ENCODE measurements at regions not wholly inside any gene's neighbourhood (a gene's known extent, or its start where the extent isn't known, plus 50 kb on each side); places are given as distances from the start of the nearest gene placed in this dataset.

- no peak overlapping the region for H3K27ac ChIP-seq (ENCODE audit: low read depth, low read length)
- H3K4me3 ChIP-seq (ENCODE audit: low read length in 3 of 3): no peak overlapping the region
- no peaks in the 10 kb centered on the region for H3K4me1 ChIP-seq (ENCODE audit: control insufficient read depth in 3 of 3, insufficient read depth in 3 of 3, low read length in 3 of 3)
- peaks cover 0 to 3% (median 0%) of the 10 kb centered on the region in 3 donors for H3K27me3 ChIP-seq (ENCODE audit: control insufficient read depth in 3 of 3, insufficient read depth in 3 of 3, low read length in 3 of 3)
- no peaks in the 10 kb centered on the region for H3K36me3 ChIP-seq (ENCODE audit: control insufficient read depth in 3 of 3, insufficient read depth in 3 of 3, low read length in 3 of 3)
- H3K9me3 ChIP-seq (ENCODE audit: control insufficient read depth in 3 of 3, low read length in 3 of 3): no peaks in the 10 kb centered on the region
- no peak overlapping the region for H3K9ac ChIP-seq (ENCODE audit: low read depth in 1 of 3, low read length in 3 of 3)
These were observed 249.8 kb downstream of the VRK1 start for GRCh38 chr14:97046967-97047366.

DNA sequence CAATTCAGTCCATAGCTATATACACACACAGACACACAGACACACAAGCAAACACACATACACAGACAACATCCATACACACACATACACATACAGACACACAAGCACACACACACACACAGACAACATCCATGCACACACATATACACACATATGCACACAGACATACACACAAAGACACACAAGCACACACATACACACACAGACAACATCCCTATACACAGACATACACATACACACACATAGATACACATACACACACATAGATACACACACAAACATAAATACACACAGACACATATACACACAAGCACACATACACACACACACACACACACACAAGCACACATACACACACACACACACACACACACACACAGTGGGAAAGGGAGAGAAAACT lies 254.8 kb downstream of the VRK1 start:
- peaks cover 0 to 2% (median 0%) of the 10 kb centered on the region in 3 donors for H3K9me3 ChIP-seq (ENCODE audit: control insufficient read depth in 3 of 3, low read length in 3 of 3)
- no peak overlapping the region for H3K4me3 ChIP-seq (ENCODE audit: low read length in 3 of 3)
- H3K27ac ChIP-seq (ENCODE audit: low read depth, low read length): no peak overlapping the region

DNA sequence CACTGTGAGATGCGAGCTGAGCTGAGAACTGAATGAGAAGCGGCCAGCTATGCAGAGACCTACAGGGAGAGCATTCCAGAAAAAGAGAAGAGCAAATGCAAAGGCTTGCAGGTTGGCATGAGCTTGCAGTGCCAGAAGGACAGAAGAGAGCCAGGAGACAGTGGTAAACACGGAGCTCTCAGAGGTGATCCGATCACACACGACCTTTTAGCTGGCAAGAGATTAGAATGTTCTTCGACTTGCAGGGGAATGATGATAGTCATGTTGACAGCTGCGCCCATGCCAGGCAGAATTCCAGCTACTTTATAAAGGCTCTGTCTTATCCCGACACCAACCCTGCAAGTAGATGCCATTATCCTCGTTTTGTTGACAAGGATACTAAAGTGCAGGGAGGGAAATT lies 256.8 kb downstream of the VRK1 start:
- Histone ChIP-seq H3K9me3 (ENCODE audit: control insufficient read depth in 3 of 3, low read length in 3 of 3) (peaks cover 0 to 2% (median 0%) of the 10 kb centered on the region in 3 donors), H3K4me1 (ENCODE audit: control insufficient read depth in 3 of 3, insufficient read depth in 3 of 3, low read length in 3 of 3) (no peaks in the 10 kb centered on the region), H3K27ac (ENCODE audit: low read depth, low read length) (no peak overlapping the region), H3K36me3 (ENCODE audit: control insufficient read depth in 3 of 3, insufficient read depth in 3 of 3, low read length in 3 of 3) (no peaks in the 10 kb centered on the region), H3K27me3 (ENCODE audit: control insufficient read depth in 3 of 3, insufficient read depth in 3 of 3, low read length in 3 of 3) (peaks cover 0 to 7% (median 6%) of the 10 kb centered on the region in 3 donors), H3K4me3 (ENCODE audit: low read length in 3 of 3) (no peak overlapping the region), H3K9ac (ENCODE audit: low read depth in 1 of 3, low read length in 3 of 3) (no peak overlapping the region)

More for the DNA sequence above, 254.8 kb downstream of the VRK1 start:
- H3K9ac ChIP-seq (ENCODE audit: low read depth in 1 of 3, low read length in 3 of 3): no peak overlapping the region
- no peaks in the 10 kb centered on the region for H3K4me1 ChIP-seq (ENCODE audit: control insufficient read depth in 3 of 3, insufficient read depth in 3 of 3, low read length in 3 of 3)
- H3K36me3 ChIP-seq (ENCODE audit: control insufficient read depth in 3 of 3, insufficient read depth in 3 of 3, low read length in 3 of 3): no peaks in the 10 kb centered on the region
- H3K27me3 ChIP-seq (ENCODE audit: control insufficient read depth in 3 of 3, insufficient read depth in 3 of 3, low read length in 3 of 3): peaks cover 0 to 7% (median under 1%) of the 10 kb centered on the region in 3 donors

- peaks cover 0 to 6% (median 4%) of the 10 kb centered on the region in 3 donors for H3K27me3 ChIP-seq (ENCODE audit: control insufficient read depth in 3 of 3, insufficient read depth in 3 of 3, low read length in 3 of 3)
- H3K9me3 ChIP-seq (ENCODE audit: control insufficient read depth in 3 of 3, low read length in 3 of 3): peaks cover 0 to 2% (median 0%) of the 10 kb centered on the region in 3 donors
- no peaks in the 10 kb centered on the region for H3K4me1 ChIP-seq (ENCODE audit: control insufficient read depth in 3 of 3, insufficient read depth in 3 of 3, low read length in 3 of 3)
- no peak overlapping the region for H3K4me3 ChIP-seq (ENCODE audit: low read length in 3 of 3)
- no peaks in the 10 kb centered on the region for H3K36me3 ChIP-seq (ENCODE audit: control insufficient read depth in 3 of 3, insufficient read depth in 3 of 3, low read length in 3 of 3)
- no peak overlapping the region for H3K27ac ChIP-seq (ENCODE audit: low read depth, low read length)
- no peak overlapping the region for H3K9ac ChIP-seq (ENCODE audit: low read depth in 1 of 3, low read length in 3 of 3)
These were observed 258.2 kb downstream of the VRK1 start for GRCh38 chr14:97055355-97055754.

DNA sequence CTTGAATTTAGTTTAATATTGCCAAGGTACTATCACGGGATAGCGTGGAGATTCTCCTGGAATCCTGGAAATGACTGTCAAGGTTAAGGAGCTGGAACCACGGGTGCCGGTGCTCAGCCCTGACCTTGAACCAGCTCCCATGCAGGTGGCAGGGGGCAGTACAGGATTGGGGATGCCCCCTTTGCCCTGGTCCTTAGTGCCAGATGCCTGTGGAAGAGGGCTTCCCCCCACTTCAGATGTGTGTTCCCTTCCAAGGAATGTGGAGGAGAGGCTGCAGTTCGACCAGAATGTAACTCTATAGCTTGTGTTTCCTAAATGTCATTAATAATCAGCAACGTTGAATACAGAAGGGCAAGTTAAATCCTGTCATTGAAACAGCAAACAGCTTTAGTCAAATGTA lies 258.9 kb downstream of the VRK1 start:
- H3K27me3 ChIP-seq (ENCODE audit: control insufficient read depth in 3 of 3, insufficient read depth in 3 of 3, low read length in 3 of 3): peaks cover 0 to 6% (median 4%) of the 10 kb centered on the region in 3 donors
- H3K9ac ChIP-seq (ENCODE audit: low read depth in 1 of 3, low read length in 3 of 3): no peak overlapping the region
- H3K4me1 ChIP-seq (ENCODE audit: control insufficient read depth in 3 of 3, insufficient read depth in 3 of 3, low read length in 3 of 3): no peaks in the 10 kb centered on the region
- H3K9me3 ChIP-seq (ENCODE audit: control insufficient read depth in 3 of 3, low read length in 3 of 3): peaks cover 0 to 2% (median 0%) of the 10 kb centered on the region in 3 donors
- H3K27ac ChIP-seq (ENCODE audit: low read depth, low read length): no peak overlapping the region
- H3K4me3 ChIP-seq (ENCODE audit: low read length in 3 of 3): no peak overlapping the region
- no peaks in the 10 kb centered on the region for H3K36me3 ChIP-seq (ENCODE audit: control insufficient read depth in 3 of 3, insufficient read depth in 3 of 3, low read length in 3 of 3)

GRCh38 chr14:97057238-97058073 lies 260.3 kb downstream of the VRK1 start:
- H3K4me1 ChIP-seq (ENCODE audit: control insufficient read depth in 3 of 3, insufficient read depth in 3 of 3, low read length in 3 of 3): no peaks in the 10 kb centered on the region
- no peaks in the 10 kb centered on the region for H3K36me3 ChIP-seq (ENCODE audit: control insufficient read depth in 3 of 3, insufficient read depth in 3 of 3, low read length in 3 of 3)
- H3K9me3 ChIP-seq (ENCODE audit: control insufficient read depth in 3 of 3, low read length in 3 of 3): peaks cover 0 to 2% (median 0%) of the 10 kb centered on the region in 3 donors
- H3K4me3 ChIP-seq (ENCODE audit: low read length in 3 of 3): no peak overlapping the region
- no peak overlapping the region for H3K27ac ChIP-seq (ENCODE audit: low read depth, low read length)
- peaks cover 0 to 6% (median 4%) of the 10 kb centered on the region in 3 donors for H3K27me3 ChIP-seq (ENCODE audit: control insufficient read depth in 3 of 3, insufficient read depth in 3 of 3, low read length in 3 of 3)
- H3K9ac ChIP-seq (ENCODE audit: low read depth in 1 of 3, low read length in 3 of 3): no peak overlapping the region

DNA sequence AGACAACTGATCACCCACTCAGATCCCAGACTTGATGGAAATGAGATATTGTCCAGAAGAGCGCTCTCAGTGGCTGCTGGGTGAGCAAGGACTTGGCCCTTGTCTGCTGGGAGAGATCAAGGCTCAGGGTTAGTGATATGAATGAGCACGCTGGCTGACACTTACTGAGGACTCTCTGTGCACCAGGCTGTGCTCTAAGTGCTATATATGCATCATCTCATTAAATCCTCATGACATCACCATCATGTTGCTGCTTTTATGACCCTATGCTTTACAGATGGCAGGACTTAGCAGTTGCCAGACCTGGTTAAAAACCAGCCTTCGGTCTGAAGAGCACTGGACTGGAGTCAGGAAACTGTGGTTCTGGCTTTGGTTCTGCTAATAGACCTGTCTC lies 260.9 kb downstream of the VRK1 start:
- Histone ChIP-seq H3K36me3 (ENCODE audit: control insufficient read depth in 3 of 3, insufficient read depth in 3 of 3, low read length in 3 of 3) (no peaks in the 10 kb centered on the region), H3K9ac (ENCODE audit: low read depth in 1 of 3, low read length in 3 of 3) (no peak overlapping the region), H3K27ac (ENCODE audit: low read depth, low read length) (no peak overlapping the region), H3K9me3 (ENCODE audit: control insufficient read depth in 3 of 3, low read length in 3 of 3) (peaks cover 0 to 2% (median 0%) of the 10 kb centered on the region in 3 donors), H3K27me3 (ENCODE audit: control insufficient read depth in 3 of 3, insufficient read depth in 3 of 3, low read length in 3 of 3) (peaks cover 0 to 6% (median 4%) of the 10 kb centered on the region in 3 donors), H3K4me3 (ENCODE audit: low read length in 3 of 3) (no peak overlapping the region), H3K4me1 (ENCODE audit: control insufficient read depth in 3 of 3, insufficient read depth in 3 of 3, low read length in 3 of 3) (no peaks in the 10 kb centered on the region)

- Histone ChIP-seq H3K36me3 (ENCODE audit: control insufficient read depth in 3 of 3, insufficient read depth in 3 of 3, low read length in 3 of 3) (no peaks in the 10 kb centered on the region), H3K4me3 (ENCODE audit: low read length in 3 of 3) (no peak overlapping the region), H3K4me1 (ENCODE audit: control insufficient read depth in 3 of 3, insufficient read depth in 3 of 3, low read length in 3 of 3) (no peaks in the 10 kb centered on the region), H3K9ac (ENCODE audit: low read depth in 1 of 3, low read length in 3 of 3) (no peak overlapping the region), H3K27me3 (ENCODE audit: control insufficient read depth in 3 of 3, insufficient read depth in 3 of 3, low read length in 3 of 3) (peaks cover 0 to 7% (median 6%) of the 10 kb centered on the region in 3 donors), H3K9me3 (ENCODE audit: control insufficient read depth in 3 of 3, low read length in 3 of 3) (peaks cover 0 to 2% (median 0%) of the 10 kb centered on the region in 3 donors), H3K27ac (ENCODE audit: low read depth, low read length) (no peak overlapping the region)
These were observed 261.4 kb downstream of the VRK1 start for GRCh38 chr14:97058589-97058988.

DNA sequence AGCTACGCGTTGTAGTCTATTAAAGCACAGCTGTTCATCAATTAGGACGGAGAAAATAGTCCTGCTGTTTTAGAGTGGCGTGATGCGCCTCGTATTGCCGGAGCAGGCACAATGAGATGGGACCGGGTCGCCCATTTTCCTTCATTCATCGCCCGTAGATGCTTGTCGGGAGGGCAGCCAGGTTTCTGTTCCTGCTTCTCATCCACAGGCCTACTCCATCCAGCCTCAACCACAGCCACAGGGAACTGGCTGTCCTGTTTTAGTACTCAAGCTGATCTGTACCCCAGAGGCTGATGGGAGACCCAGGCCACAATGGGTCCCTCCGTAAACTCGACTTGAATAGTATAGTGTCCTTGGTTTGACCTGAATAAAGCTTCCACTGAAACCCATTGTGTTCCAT lies 264.0 kb downstream of the VRK1 start:
- Histone ChIP-seq H3K27ac (ENCODE audit: low read depth, low read length) (no peak overlapping the region), H3K36me3 (ENCODE audit: control insufficient read depth in 3 of 3, insufficient read depth in 3 of 3, low read length in 3 of 3) (no peaks in the 10 kb centered on the region), H3K27me3 (ENCODE audit: control insufficient read depth in 3 of 3, insufficient read depth in 3 of 3, low read length in 3 of 3) (peaks cover 3 to 6% (median 4%) of the 10 kb centered on the region in 3 donors), H3K9me3 (ENCODE audit: control insufficient read depth in 3 of 3, low read length in 3 of 3) (peaks cover 0 to 2% (median 0%) of the 10 kb centered on the region in 3 donors), H3K9ac (ENCODE audit: low read depth in 1 of 3, low read length in 3 of 3) (no peak overlapping the region), H3K4me1 (ENCODE audit: control insufficient read depth in 3 of 3, insufficient read depth in 3 of 3, low read length in 3 of 3) (no peaks in the 10 kb centered on the region), H3K4me3 (ENCODE audit: low read length in 3 of 3) (no peak overlapping the region)

GRCh38 chr14:97061714-97062113 lies 264.5 kb downstream of the VRK1 start:
- Histone ChIP-seq H3K9ac (ENCODE audit: low read depth in 1 of 3, low read length in 3 of 3) (no peak overlapping the region), H3K27me3 (ENCODE audit: control insufficient read depth in 3 of 3, insufficient read depth in 3 of 3, low read length in 3 of 3) (peaks cover 3 to 6% (median 4%) of the 10 kb centered on the region in 3 donors), H3K36me3 (ENCODE audit: control insufficient read depth in 3 of 3, insufficient read depth in 3 of 3, low read length in 3 of 3) (no peaks in the 10 kb centered on the region), H3K27ac (ENCODE audit: low read depth, low read length) (no peak overlapping the region), H3K4me1 (ENCODE audit: control insufficient read depth in 3 of 3, insufficient read depth in 3 of 3, low read length in 3 of 3) (no peaks in the 10 kb centered on the region), H3K9me3 (ENCODE audit: control insufficient read depth in 3 of 3, low read length in 3 of 3) (peaks cover 0 to 2% (median 0%) of the 10 kb centered on the region in 3 donors), H3K4me3 (ENCODE audit: low read length in 3 of 3) (no peak overlapping the region)

Measured in skeletal muscle tissue (tissue), 3 donors.